ENCODE measurements at regions not wholly inside any gene's neighbourhood (a gene's known extent, or its start where the extent isn't known, plus 50 kb on each side); places are given as distances from the start of the nearest gene placed in this dataset.
"Not testable (repeated sequence)": the region's sequence is repeated elsewhere in the genome, so short reads cannot be mapped to it uniquely, and the experiment has no call there.

DNA sequence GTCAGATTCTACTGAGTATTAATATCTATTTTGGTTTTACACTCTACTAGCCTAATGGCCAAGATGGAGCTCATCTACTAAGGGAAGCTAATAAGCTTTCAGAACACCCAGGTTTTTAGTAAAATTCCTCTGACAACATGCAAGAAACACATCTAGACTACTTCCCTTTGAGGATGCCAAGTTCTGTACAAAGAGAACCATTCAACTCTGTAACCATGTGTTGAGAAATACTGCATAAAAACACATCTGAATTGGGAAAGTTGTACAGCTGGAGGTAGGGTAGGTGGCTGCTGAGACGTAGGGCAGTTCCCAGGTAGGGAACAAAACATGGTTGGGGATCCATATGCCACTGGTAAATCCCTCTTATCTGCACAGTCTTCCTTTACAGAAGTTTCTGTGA, 66.2 kb downstream of the SC5D start:
- TF ChIP-seq CTCF (IDR thresholded peaks at IDR 0.05; ENCODE audit: extremely low read depth, low read depth, low read length) = no peak
- Histone ChIP-seq H2AFZ (ENCODE audit: low read length) (no peak overlapping the region), H3K9me3 (ENCODE audit: low read depth, low read length) (no peaks in the 10 kb centered on the region), H3K36me3 (ENCODE audit: insufficient read depth, low read length) (no peaks in the 10 kb centered on the region), H3K27ac (ENCODE audit: low read depth, low read length) (no peak overlapping the region), H3K4me2 (ENCODE audit: insufficient read depth, low read length) (no peak overlapping the region), H3K27me3 (ENCODE audit: insufficient read depth, low read length) (no peaks in the 10 kb centered on the region), H3K4me3 (ENCODE audit: insufficient read depth, low read length) (no peak overlapping the region), H3K79me2 (ENCODE audit: insufficient read depth, low read length) (no peaks in the 10 kb centered on the region), H4K20me1 (ENCODE audit: insufficient read depth, low read length) (no peaks in the 10 kb centered on the region), H3K4me1 (ENCODE audit: insufficient read depth, low read length) (no peaks in the 10 kb centered on the region)
- DNase-seq (ENCODE audit: insufficient read length, low spot score, missing footprints) = no peak

GRCh38 chr11:121359591-121359990, 67.0 kb downstream of the SC5D start:
- no peaks in the 10 kb centered on the region for H3K9me3 ChIP-seq (ENCODE audit: low read depth, low read length)
- H3K27ac ChIP-seq (ENCODE audit: low read depth, low read length) = no peak overlapping the region
- no peaks in the 10 kb centered on the region for H3K79me2 ChIP-seq (ENCODE audit: insufficient read depth, low read length)
- H2AFZ ChIP-seq (ENCODE audit: low read length) = no peak overlapping the region
- DNase-seq (ENCODE audit: insufficient read length, low spot score, missing footprints) = no peak
- H3K4me3 ChIP-seq (ENCODE audit: insufficient read depth, low read length) = no peak overlapping the region
- H3K27me3 ChIP-seq (ENCODE audit: insufficient read depth, low read length) = no peaks in the 10 kb centered on the region
- H4K20me1 ChIP-seq (ENCODE audit: insufficient read depth, low read length) = no peaks in the 10 kb centered on the region
- no peaks in the 10 kb centered on the region for H3K4me1 ChIP-seq (ENCODE audit: insufficient read depth, low read length)
- no peak for TF ChIP-seq CTCF (IDR thresholded peaks at IDR 0.05; ENCODE audit: extremely low read depth, low read depth, low read length)
- H3K36me3 ChIP-seq (ENCODE audit: insufficient read depth, low read length) = no peaks in the 10 kb centered on the region
- no peak overlapping the region for H3K4me2 ChIP-seq (ENCODE audit: insufficient read depth, low read length)

GRCh38 chr11:121362955-121363354, 70.4 kb downstream of the SC5D start:
- not testable (repeated sequence) for DNase-seq (ENCODE audit: insufficient read length, low spot score, missing footprints); H3K4me1 ChIP-seq (ENCODE audit: insufficient read depth, low read length); H4K20me1 ChIP-seq (ENCODE audit: insufficient read depth, low read length); H3K36me3 ChIP-seq (ENCODE audit: insufficient read depth, low read length); H2AFZ ChIP-seq (ENCODE audit: low read length); H3K4me3 ChIP-seq (ENCODE audit: insufficient read depth, low read length); H3K9me3 ChIP-seq (ENCODE audit: low read depth, low read length); H3K4me2 ChIP-seq (ENCODE audit: insufficient read depth, low read length); H3K27me3 ChIP-seq (ENCODE audit: insufficient read depth, low read length); H3K79me2 ChIP-seq (ENCODE audit: insufficient read depth, low read length); H3K27ac ChIP-seq (ENCODE audit: low read depth, low read length)

- no peaks in the 10 kb centered on the region for H4K20me1 ChIP-seq (ENCODE audit: insufficient read depth, low read length)
- no peaks in the 10 kb centered on the region for H3K9me3 ChIP-seq (ENCODE audit: low read depth, low read length)
- H3K27me3 ChIP-seq (ENCODE audit: insufficient read depth, low read length) = peaks cover 14% of the 10 kb centered on the region
- no peak for TF ChIP-seq CTCF (IDR thresholded peaks at IDR 0.05; ENCODE audit: extremely low read depth, low read depth, low read length)
- no peak for DNase-seq (ENCODE audit: insufficient read length, low spot score, missing footprints)
- H3K4me3 ChIP-seq (ENCODE audit: insufficient read depth, low read length) = no peak overlapping the region
- H3K27ac ChIP-seq (ENCODE audit: low read depth, low read length) = no peak overlapping the region
- no peak overlapping the region for H3K4me2 ChIP-seq (ENCODE audit: insufficient read depth, low read length)
- no peaks in the 10 kb centered on the region for H3K79me2 ChIP-seq (ENCODE audit: insufficient read depth, low read length)
- no peaks in the 10 kb centered on the region for H3K4me1 ChIP-seq (ENCODE audit: insufficient read depth, low read length)
- H2AFZ ChIP-seq (ENCODE audit: low read length) = no peak overlapping the region
- no peaks in the 10 kb centered on the region for H3K36me3 ChIP-seq (ENCODE audit: insufficient read depth, low read length)
Observed at GRCh38 chr11:121365304-121365703, 72.7 kb downstream of the SC5D start.

GRCh38 chr11:121366038-121366437, 73.5 kb downstream of the SC5D start:
- Histone ChIP-seq H4K20me1 (ENCODE audit: insufficient read depth, low read length) (no peaks in the 10 kb centered on the region), H3K79me2 (ENCODE audit: insufficient read depth, low read length) (no peaks in the 10 kb centered on the region), H3K4me1 (ENCODE audit: insufficient read depth, low read length) (no peaks in the 10 kb centered on the region), H3K9me3 (ENCODE audit: low read depth, low read length) (no peaks in the 10 kb centered on the region), H3K36me3 (ENCODE audit: insufficient read depth, low read length) (no peaks in the 10 kb centered on the region), H3K4me2 (ENCODE audit: insufficient read depth, low read length) (no peak overlapping the region), H3K27ac (ENCODE audit: low read depth, low read length) (no peak overlapping the region), H3K4me3 (ENCODE audit: insufficient read depth, low read length) (no peak overlapping the region), H3K27me3 (ENCODE audit: insufficient read depth, low read length) (peaks cover 14% of the 10 kb centered on the region), H2AFZ (ENCODE audit: low read length) (no peak overlapping the region)
- TF ChIP-seq CTCF (IDR thresholded peaks at IDR 0.05; ENCODE audit: extremely low read depth, low read depth, low read length) = no peak
- no peak for DNase-seq (ENCODE audit: insufficient read length, low spot score, missing footprints)
